Fibroblast of the conjunctiva (primary cell): ENCODE measurements at regions not wholly inside any gene's neighbourhood (a gene's known extent, or its start where the extent isn't known, plus 50 kb on each side); places are given as distances from the start of the nearest gene placed in this dataset.

Experiments used
- DNase-seq: peaks from one replicate; pipeline ENCODE4 v3.0.0-alpha.2; 2010; ENCODE audit warnings: low read depth

- DNase-seq: no peak
Observed at GRCh38 chr9:108710424-108710823, 145.4 kb downstream of the ACTL7B start.

GRCh38 chr9:108709997-108710396, 145.8 kb downstream of the ACTL7B start:
- DNase-seq: no peak

GRCh38 chr9:108709126-108709525, 146.7 kb downstream of the ACTL7B start:
- DNase-seq: no peak

GRCh38 chr9:108708448-108708847, 147.3 kb downstream of the ACTL7B start:
- no peak for DNase-seq

GRCh38 chr9:108707120-108707519, 148.7 kb downstream of the ACTL7B start:
- no peak for DNase-seq

- DNase-seq: no peak
Observed at GRCh38 chr9:108704156-108704852, 151.5 kb downstream of the ACTL7B start.

- DNase-seq: no peak
Observed at GRCh38 chr9:108703429-108703828, 152.4 kb downstream of the ACTL7B start.

- no peak for DNase-seq
Observed at GRCh38 chr9:108702681-108703080, 153.1 kb downstream of the ACTL7B start.

GRCh38 chr9:108698801-108699200, 157.0 kb downstream of the ACTL7B start:
- no peak for DNase-seq

GRCh38 chr9:108698231-108698630, 157.6 kb downstream of the ACTL7B start:
- DNase-seq: no peak

- DNase-seq: no peak
Observed at GRCh38 chr9:108696156-108696555, 159.6 kb downstream of the ACTL7B start.

GRCh38 chr9:108694170-108694569, 161.6 kb downstream of the ACTL7B start:
- DNase-seq: no peak

GRCh38 chr9:108691614-108692013, 164.2 kb downstream of the ACTL7B start:
- DNase-seq: no peak

- no peak for DNase-seq
Observed at GRCh38 chr9:108688676-108689075, 167.1 kb downstream of the ACTL7B start.

- DNase-seq: no peak
Observed at GRCh38 chr9:108688051-108688450, 167.7 kb downstream of the ACTL7B start.

GRCh38 chr9:108687006-108687987, 168.5 kb downstream of the ACTL7B start:
- DNase-seq: peak; percentile 44

- DNase-seq: no peak
Observed at GRCh38 chr9:108684288-108685025, 171.3 kb downstream of the ACTL7B start.

- no peak for DNase-seq
Observed at GRCh38 chr9:108683245-108683644, 172.5 kb downstream of the ACTL7B start.

GRCh38 chr9:108681851-108682590, 173.8 kb downstream of the ACTL7B start:
- no peak for DNase-seq

GRCh38 chr9:108680946-108681345, 174.8 kb downstream of the ACTL7B start:
- DNase-seq: no peak

- no peak for DNase-seq
Observed at GRCh38 chr9:108677776-108678175, 178.0 kb downstream of the ACTL7B start.

- DNase-seq: no peak
Observed at GRCh38 chr9:108676355-108676754, 179.4 kb downstream of the ACTL7B start.
